ENCODE measurements at regions not wholly inside any gene's neighbourhood (a gene's known extent, or its start where the extent isn't known, plus 50 kb on each side); places are given as distances from the start of the nearest gene placed in this dataset.
"Not testable (repeated sequence)": the region's sequence is repeated elsewhere in the genome, so short reads cannot be mapped to it uniquely, and the experiment has no call there.

- Histone ChIP-seq H3K4me2 (ENCODE audit: low read length) (no peak overlapping the region), H3K27ac (ENCODE audit: low read depth, low read length, poor library complexity, severe bottlenecking) (no peak overlapping the region)
- CTCF ChIA-PET (ENCODE audit: unreplicated experiment) = no interaction called here
These were observed 65.5 kb upstream of the HSPB3 start for GRCh38 chr5:54390015-54390414.

GRCh38 chr5:54389399-54389798 is 66.1 kb upstream of the HSPB3 start:
- BruUV-seq (replicated peaks); H3K9me2 ChIP-seq (ENCODE audit: insufficient read depth, low read length); CTCF ChIA-PET (ENCODE audit: unreplicated experiment); H3K27ac ChIP-seq (ENCODE audit: low read depth, low read length, poor library complexity, severe bottlenecking); H3K36me3 ChIP-seq (ENCODE audit: insufficient read depth, low read length); H3K4me3 ChIP-seq (ENCODE audit: low read depth, low read length, poor library complexity, severe bottlenecking); H2AFZ ChIP-seq (ENCODE audit: low read length); DNase-seq (ENCODE audit: low spot score); H3K79me2 ChIP-seq (ENCODE audit: insufficient read depth, low read depth, low read length); intact Hi-C loops (cut with micrococcal nuclease; ENCODE audit: unreplicated experiment); H4K20me1 ChIP-seq (ENCODE audit: insufficient read depth, low read length); H3K9me3 ChIP-seq (ENCODE audit: low read length); H3K4me1 ChIP-seq (ENCODE audit: insufficient read depth, low read length, poor library complexity, severe bottlenecking); H3K4me2 ChIP-seq (ENCODE audit: low read length): not testable (repeated sequence)
- POLR2A ChIA-PET = interaction anchor here (1.5 kb wide), 1 partner anchor 17 kb away, joined by 4 read pairs; no protein-coding TSS in a partner anchor

More at GRCh38 chr5:54390015-54390414, 65.5 kb upstream of the HSPB3 start:
- Histone ChIP-seq H3K9me3 (ENCODE audit: low read length) (no peaks in the 10 kb centered on the region), H4K20me1 (ENCODE audit: insufficient read depth, low read length) (no peaks in the 10 kb centered on the region), H2AFZ (ENCODE audit: low read length) (no peak overlapping the region), H3K36me3 (ENCODE audit: insufficient read depth, low read length) (no peaks in the 10 kb centered on the region), H3K79me2 (ENCODE audit: insufficient read depth, low read depth, low read length) (no peaks in the 10 kb centered on the region), H3K4me1 (ENCODE audit: insufficient read depth, low read length, poor library complexity, severe bottlenecking) (no peaks in the 10 kb centered on the region), H3K9me2 (ENCODE audit: insufficient read depth, low read length) (no peaks in the 10 kb centered on the region), H3K4me3 (ENCODE audit: low read depth, low read length, poor library complexity, severe bottlenecking) (no peak overlapping the region)
- TF ChIP-seq EZH2phosphoT487 (IDR thresholded peaks at IDR 0.05; ENCODE audit: borderline replicate concordance, low read depth, low read length) (no peak), CTCF (conservative IDR thresholded peaks at IDR 0.05; ENCODE audit: low read length) (no peak)
- no TSS peak for BruUV-seq (replicated peaks)
- POLR2A ChIA-PET = no interaction called here
- intact Hi-C loops (cut with micrococcal nuclease; ENCODE audit: unreplicated experiment) = no loop called here
- DNase-seq (ENCODE audit: low spot score) = no peak

GRCh38 chr5:54388811-54389210 is 66.7 kb upstream of the HSPB3 start:
- POLR2A ChIA-PET = interaction anchor here (0.7 to 1.5 kb wide), 3 partner anchors 16 to 65 kb away, joined by 3 to 4 read pairs (median 3); no protein-coding TSS in a partner anchor
- H3K4me2 ChIP-seq (ENCODE audit: low read length) = no peak overlapping the region
- no peak overlapping the region for H3K27ac ChIP-seq (ENCODE audit: low read depth, low read length, poor library complexity, severe bottlenecking)
- H2AFZ ChIP-seq (ENCODE audit: low read length) = no peak overlapping the region
- no peaks in the 10 kb centered on the region for H3K9me2 ChIP-seq (ENCODE audit: insufficient read depth, low read length)
- TF ChIP-seq CTCF (conservative IDR thresholded peaks at IDR 0.05; ENCODE audit: low read length) (no peak), EZH2phosphoT487 (IDR thresholded peaks at IDR 0.05; ENCODE audit: borderline replicate concordance, low read depth, low read length) (no peak)
- no peaks in the 10 kb centered on the region for H3K9me3 ChIP-seq (ENCODE audit: low read length)
- no peak overlapping the region for H3K4me3 ChIP-seq (ENCODE audit: low read depth, low read length, poor library complexity, severe bottlenecking)
- no TSS peak for BruUV-seq (replicated peaks)
- no peaks in the 10 kb centered on the region for H3K36me3 ChIP-seq (ENCODE audit: insufficient read depth, low read length)
- intact Hi-C loops (cut with micrococcal nuclease; ENCODE audit: unreplicated experiment) = no loop called here
- no peaks in the 10 kb centered on the region for H4K20me1 ChIP-seq (ENCODE audit: insufficient read depth, low read length)
- DNase-seq (ENCODE audit: low spot score) = no peak
- H3K79me2 ChIP-seq (ENCODE audit: insufficient read depth, low read depth, low read length) = no peaks in the 10 kb centered on the region
- CTCF ChIA-PET (ENCODE audit: unreplicated experiment) = no interaction called here
- no peaks in the 10 kb centered on the region for H3K4me1 ChIP-seq (ENCODE audit: insufficient read depth, low read length, poor library complexity, severe bottlenecking)

All from OCI-LY7 (cell line).